Lower leg skin (tissue), 4 donors: ENCODE measurements at regions not wholly inside any gene's neighbourhood (a gene's known extent, or its start where the extent isn't known, plus 50 kb on each side); places are given as distances from the start of the nearest gene placed in this dataset.

Experiments used
- DNase-seq, 2 donors: peaks; one replicate each; pipeline ENCODE4 v3.0.0-alpha.2; 2019; ENCODE audit warnings: low spot score in 2 of 2
- H3K4me3 ChIP-seq: fragments of 200-600 bp; sonication (generic); 2 replicates; pipeline ENCODE4 v1.5.1; 2017; ENCODE audit warnings: mild to moderate bottlenecking, low read depth; ENCODE audit not compliant: poor library complexity, severe bottlenecking
- CTCF ChIP-seq, 3 donors: fragments of 450-650 bp; IDR thresholded peaks; one replicate each; pipeline ENCODE4 v1.5.1; 2016; ENCODE audit warnings: antibody characterized with exemption in 3 of 3, mild to moderate bottlenecking in 3 of 3, moderate library complexity in 2 of 3
- POLR2A ChIP-seq, 2 donors: fragments of 450-650 bp; IDR thresholded peaks; one replicate each; pipeline ENCODE4 v1.6.1; 2016 to 2017; ENCODE audit warnings: antibody characterized with exemption in 2 of 2, mild to moderate bottlenecking in 1 of 2, moderate library complexity in 1 of 2
- WGBS, 2 donors: methylation state at CpG; one replicate each; pipeline ENCODE4 v1.1.5; 2018; 5-methylcytosine and 5-hydroxymethylcytosine counted together
- intact Hi-C: fragments of 100-400 bp; cut with DNase I; formaldehyde crosslinking; loops from one replicate; pipeline ENCODE4 v1.15.0; 2023; ENCODE audit warnings: low total_unique reads

GRCh38 chr14:100667656-100668055, 59.0 kb upstream of the DLK1 start:
- DNase-seq: no peak
- 85 to 86% methylated on average over 12 to 19 of the region's 19 CpGs for WGBS, 2 donors
- no peak overlapping the region for H3K4me3 ChIP-seq
- intact Hi-C loops: loop anchor here (10.0 kb wide), 1 partner anchor 957 kb away; no protein-coding TSS in a partner anchor
- no peak for TF ChIP-seq POLR2A (IDR thresholded peaks at IDR 0.05)
- no peak for TF ChIP-seq CTCF (IDR thresholded peaks at IDR 0.05)

- TF ChIP-seq POLR2A (IDR thresholded peaks at IDR 0.05) (no peak), CTCF (IDR thresholded peaks at IDR 0.05) (no peak)
- WGBS, 2 donors: 91 to 93% methylated on average over 6 of the region's 6 CpGs
- intact Hi-C loops: loop anchor here (10.0 kb wide), 1 partner anchor 956 kb away; no protein-coding TSS in a partner anchor
- H3K4me3 ChIP-seq: no peak overlapping the region
- DNase-seq: no peak
Measured at GRCh38 chr14:100668352-100668751, 58.3 kb upstream of the DLK1 start.

- H3K4me3 ChIP-seq: no peak overlapping the region
- 65 to 81% methylated on average over 9 of the region's 9 CpGs for WGBS, 2 donors
- TF ChIP-seq POLR2A (IDR thresholded peaks at IDR 0.05): no peak
- no peak for TF ChIP-seq CTCF (IDR thresholded peaks at IDR 0.05)
- intact Hi-C loops: loop anchor here (10.0 kb wide), 1 partner anchor 956 kb away; no protein-coding TSS in a partner anchor
- DNase-seq: no peak
Measured at GRCh38 chr14:100669011-100669412, 57.7 kb upstream of the DLK1 start.

GRCh38 chr14:100669468-100669867, 57.2 kb upstream of the DLK1 start:
- no peak for TF ChIP-seq POLR2A (IDR thresholded peaks at IDR 0.05)
- no peak for TF ChIP-seq CTCF (IDR thresholded peaks at IDR 0.05)
- 59 to 64% methylated on average over 13 of the region's 13 CpGs for WGBS, 2 donors
- no peak overlapping the region for H3K4me3 ChIP-seq
- DNase-seq: no peak
- intact Hi-C loops: loop anchor here (10.0 kb wide), 1 partner anchor 955 kb away; no protein-coding TSS in a partner anchor

GRCh38 chr14:100670017-100670752, 56.5 kb upstream of the DLK1 start:
- 54 to 56% methylated on average over 11 of the region's 11 CpGs for WGBS, 2 donors
- TF ChIP-seq POLR2A (IDR thresholded peaks at IDR 0.05) (no peak), CTCF (IDR thresholded peaks at IDR 0.05) (no peak)
- intact Hi-C loops: no loop called here
- DNase-seq: no peak
- no peak overlapping the region for H3K4me3 ChIP-seq

GRCh38 chr14:100670753-100671049, 56.0 kb upstream of the DLK1 start:
- TF ChIP-seq CTCF (IDR thresholded peaks at IDR 0.05) (no peak), POLR2A (IDR thresholded peaks at IDR 0.05) (no peak)
- 61 to 73% methylated on average over 7 of the region's 7 CpGs for WGBS, 2 donors
- DNase-seq: no peak
- intact Hi-C loops: no loop called here
- H3K4me3 ChIP-seq: no peak overlapping the region
